OCI-LY7 (cell line): ENCODE measurements at regions not wholly inside any gene's neighbourhood (a gene's known extent, or its start where the extent isn't known, plus 50 kb on each side); places are given as distances from the start of the nearest gene placed in this dataset.

ENCODE experiments used
- BruUV-seq: library from RNA; stranded (reverse); fragments of 400-500 nt; replicated peaks from 2 replicates; lab custom pipeline; 2021; lab: Mats Ljungman, UMichigan
- CTCF ChIA-PET: fragments of 300-600 bp; sonication (Branson Sonifier 250); formaldehyde crosslinking; loops from one replicate; lab custom pipeline; 2022; ENCODE audit warnings: antibody characterized with exemption; ENCODE audit not compliant: unreplicated experiment; lab: Charles Lee
- POLR2A ChIA-PET: fragments of 300-600 bp; sonication (Branson Sonifier 250); formaldehyde crosslinking; loops from one replicate; lab custom pipeline; 2022; ENCODE audit warnings: antibody characterized with exemption; lab: Charles Lee
- DNase-seq: peaks from one replicate; pipeline ENCODE4 v3.0.0-alpha.2; 2015; ENCODE audit warnings: low spot score
- H2AFZ ChIP-seq: fragments of 200-600 bp; sonication (generic), shearing (Covaris generic); 2 replicates; pipeline ENCODE4 v1.6.1; 2014; ENCODE audit warnings: mild to moderate bottlenecking, antibody characterized with exemption, low read length, moderate library complexity
- H3K27ac ChIP-seq: fragments of 200-600 bp; sonication (generic); 2 replicates; pipeline ENCODE4 v1.5.1; 2014; ENCODE audit warnings: mixed run types, low read depth, mild to moderate bottlenecking, moderate library complexity, low read length, inconsistent platforms; ENCODE audit not compliant: poor library complexity, severe bottlenecking
- H3K36me3 ChIP-seq: fragments of 200-600 bp; sonication (generic); 2 replicates; pipeline ENCODE4 v1.6.1; 2014; ENCODE audit warnings: mild to moderate bottlenecking, antibody characterized with exemption, low read length, moderate library complexity, mixed read lengths; ENCODE audit not compliant: insufficient read depth
- H3K4me1 ChIP-seq: fragments of 200-600 bp; sonication (generic); 2 replicates; pipeline ENCODE4 v1.5.1; 2014; ENCODE audit warnings: mild to moderate bottlenecking, low read length; ENCODE audit not compliant: insufficient read depth, poor library complexity, severe bottlenecking
- H3K4me2 ChIP-seq: fragments of 200-600 bp; sonication (generic); 2 replicates; pipeline ENCODE4 v1.6.1; 2014; ENCODE audit warnings: mild to moderate bottlenecking, low read length
- H3K4me3 ChIP-seq: fragments of 200-600 bp; sonication (generic); 2 replicates; pipeline ENCODE4 v1.5.1; 2014; ENCODE audit warnings: mild to moderate bottlenecking, low read depth, low read length; ENCODE audit not compliant: poor library complexity, severe bottlenecking
- H3K79me2 ChIP-seq: fragments of 200-600 bp; sonication (generic); 2 replicates; pipeline ENCODE4 v1.6.1; 2016; ENCODE audit warnings: low read depth, mild to moderate bottlenecking, low read length, moderate library complexity, mixed read lengths; ENCODE audit not compliant: insufficient read depth
- H3K9me2 ChIP-seq: fragments of 200-600 bp; sonication (generic); 2 replicates; pipeline ENCODE4 v1.6.1; 2016; ENCODE audit warnings: mild to moderate bottlenecking, low read length, mixed read lengths; ENCODE audit not compliant: insufficient read depth
- H3K9me3 ChIP-seq: fragments of 200-600 bp; sonication (generic); 2 replicates; pipeline ENCODE4 v1.6.1; 2014; ENCODE audit warnings: mild to moderate bottlenecking, mixed run types, low read length, mixed read lengths
- H4K20me1 ChIP-seq: fragments of 200-600 bp; sonication (generic); 2 replicates; pipeline ENCODE4 v1.6.1; 2014; ENCODE audit warnings: mild to moderate bottlenecking, antibody characterized with exemption, low read length, moderate library complexity, mixed read lengths; ENCODE audit not compliant: insufficient read depth
- CTCF ChIP-seq: fragments of 200-600 bp; sonication (generic); conservative IDR thresholded peaks from 2 replicates; pipeline ENCODE4 v1.5.1; 2014; ENCODE audit warnings: mild to moderate bottlenecking, antibody characterized with exemption, low read length, moderate library complexity, mixed read lengths
- EZH2phosphoT487 ChIP-seq: fragments of 200-600 bp; sonication (generic); IDR thresholded peaks from 2 replicates; pipeline ENCODE4 v1.6.1; 2018; ENCODE audit warnings: low read depth, borderline replicate concordance, mild to moderate bottlenecking, mixed run types, antibody characterized with exemption, low read length, moderate library complexity, mixed read lengths
- intact Hi-C: fragments of 100-400 bp; cut with micrococcal nuclease; formaldehyde crosslinking; loops from one replicate; pipeline ENCODE4 v1.10.0; 2022; ENCODE audit not compliant: unreplicated experiment

- Histone ChIP-seq H3K27ac (no peak overlapping the region), H2AFZ (no peak overlapping the region), H3K4me3 (no peak overlapping the region), H3K9me3 (no peaks in the 10 kb centered on the region), H3K4me2 (no peak overlapping the region), H3K79me2 (no peaks in the 10 kb centered on the region), H3K9me2 (no peaks in the 10 kb centered on the region), H4K20me1 (no peaks in the 10 kb centered on the region), H3K36me3 (no peaks in the 10 kb centered on the region), H3K4me1 (no peaks in the 10 kb centered on the region)
- intact Hi-C loops: no loop called here
- POLR2A ChIA-PET: interaction anchor here (1.1 kb wide), 1 partner anchor 11 kb away, joined by 3 read pairs; no protein-coding TSS in a partner anchor
- CTCF ChIA-PET: no interaction called here
- no TSS peak for BruUV-seq
- DNase-seq: no peak
- TF ChIP-seq CTCF: no peak
- no peak for TF ChIP-seq EZH2phosphoT487
These were observed 410.9 kb downstream of the INSC start for GRCh38 chr11:15525582-15525981.

GRCh38 chr11:15526032-15526431, 411.3 kb downstream of the INSC start:
- no peak overlapping the region for H2AFZ ChIP-seq
- intact Hi-C loops: no loop called here
- POLR2A ChIA-PET: interaction anchor here (0.6 to 1.1 kb wide), 3 partner anchors 11 to 550 kb away, joined by 3 to 4 read pairs (median 3); no protein-coding TSS in a partner anchor
- H4K20me1 ChIP-seq: no peaks in the 10 kb centered on the region
- BruUV-seq: no TSS peak
- no peaks in the 10 kb centered on the region for H3K4me1 ChIP-seq
- H3K36me3 ChIP-seq: no peaks in the 10 kb centered on the region
- no peak for DNase-seq
- TF ChIP-seq EZH2phosphoT487 (no peak), CTCF (no peak)
- CTCF ChIA-PET: no interaction called here
- H3K9me3 ChIP-seq: no peaks in the 10 kb centered on the region
- H3K4me2 ChIP-seq: no peak overlapping the region
- no peak overlapping the region for H3K4me3 ChIP-seq
- no peaks in the 10 kb centered on the region for H3K79me2 ChIP-seq
- H3K9me2 ChIP-seq: no peaks in the 10 kb centered on the region
- no peak overlapping the region for H3K27ac ChIP-seq

- H3K4me3 ChIP-seq: no peak overlapping the region
- H3K9me3 ChIP-seq: no peaks in the 10 kb centered on the region
- H2AFZ ChIP-seq: no peak overlapping the region
- H3K79me2 ChIP-seq: no peaks in the 10 kb centered on the region
- POLR2A ChIA-PET: interaction anchor here (0.9 kb wide), 1 partner anchor 56 kb away, joined by 3 read pairs; no protein-coding TSS in a partner anchor
- DNase-seq: no peak
- intact Hi-C loops: no loop called here
- no peak overlapping the region for H3K4me2 ChIP-seq
- H3K9me2 ChIP-seq: no peaks in the 10 kb centered on the region
- H3K36me3 ChIP-seq: no peaks in the 10 kb centered on the region
- CTCF ChIA-PET: no interaction called here
- no peaks in the 10 kb centered on the region for H4K20me1 ChIP-seq
- TF ChIP-seq EZH2phosphoT487 (no peak), CTCF (no peak)
- no peaks in the 10 kb centered on the region for H3K4me1 ChIP-seq
- H3K27ac ChIP-seq: no peak overlapping the region
- no TSS peak for BruUV-seq
These were observed 412.2 kb downstream of the INSC start for GRCh38 chr11:15526859-15527450.
